ENCODE measurements at regions not wholly inside any gene's neighbourhood (a gene's known extent, or its start where the extent isn't known, plus 50 kb on each side); places are given as distances from the start of the nearest gene placed in this dataset.

GRCh38 chr2:75410702-75411101 lies 150.0 kb downstream of the EVA1A start:
- no peaks in the 10 kb centered on the region for H3K4me1 ChIP-seq (ENCODE audit: control insufficient read depth in 1 of 2, insufficient read depth in 2 of 2, low read length in 2 of 2)
- no peak overlapping the region for H2AFZ ChIP-seq (ENCODE audit: insufficient read depth, low read depth, low read length, poor library complexity, severe bottlenecking)
- no peaks in the 10 kb centered on the region for H4K20me1 ChIP-seq (ENCODE audit: insufficient read depth, low read length)
- Mint-ChIP-seq H3K4me3 (no peak overlapping the region), H3K4me1 (no peaks in the 10 kb centered on the region), H3K9me3 (peaks cover 4 to 12% (median 8%) of the 10 kb centered on the region in 7 donors), H3K36me3 (no peaks in the 10 kb centered on the region), H3K27ac (no peak overlapping the region), H3K27me3 (ENCODE audit: low read depth in 3 of 3) (peaks cover 0 to 15% (median 4%) of the 10 kb centered on the region in 3 donors)
- TF ChIP-seq, protein P1, sequence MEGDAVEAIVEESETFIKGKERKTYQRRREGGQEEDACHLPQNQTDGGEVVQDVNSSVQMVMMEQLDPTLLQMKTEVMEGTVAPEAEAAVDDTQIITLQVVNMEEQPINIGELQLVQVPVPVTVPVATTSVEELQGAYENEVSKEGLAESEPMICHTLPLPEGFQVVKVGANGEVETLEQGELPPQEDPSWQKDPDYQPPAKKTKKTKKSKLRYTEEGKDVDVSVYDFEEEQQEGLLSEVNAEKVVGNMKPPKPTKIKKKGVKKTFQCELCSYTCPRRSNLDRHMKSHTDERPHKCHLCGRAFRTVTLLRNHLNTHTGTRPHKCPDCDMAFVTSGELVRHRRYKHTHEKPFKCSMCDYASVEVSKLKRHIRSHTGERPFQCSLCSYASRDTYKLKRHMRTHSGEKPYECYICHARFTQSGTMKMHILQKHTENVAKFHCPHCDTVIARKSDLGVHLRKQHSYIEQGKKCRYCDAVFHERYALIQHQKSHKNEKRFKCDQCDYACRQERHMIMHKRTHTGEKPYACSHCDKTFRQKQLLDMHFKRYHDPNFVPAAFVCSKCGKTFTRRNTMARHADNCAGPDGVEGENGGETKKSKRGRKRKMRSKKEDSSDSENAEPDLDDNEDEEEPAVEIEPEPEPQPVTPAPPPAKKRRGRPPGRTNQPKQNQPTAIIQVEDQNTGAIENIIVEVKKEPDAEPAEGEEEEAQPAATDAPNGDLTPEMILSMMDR (IDR thresholded peaks at IDR 0.05): no peak
- H3K9me3 ChIP-seq (replicated peaks in 1 of 2; ENCODE audit: control insufficient read depth in 1 of 2, insufficient read depth in 1 of 2, low read length in 2 of 2): peaks cover 4 to 5% of the 10 kb centered on the region in 2 donors
- intact Hi-C loops (cut with micrococcal nuclease): no loop called here
- no peak overlapping the region for H3K27ac ChIP-seq (ENCODE audit: low read depth in 1 of 2, low read length in 2 of 2)
- no peak overlapping the region for H3K9ac ChIP-seq (ENCODE audit: insufficient read depth, low read length, poor library complexity, severe bottlenecking)
- no peak overlapping the region for H3K4me2 ChIP-seq (replicated peaks; ENCODE audit: extremely low read depth, low read length, poor library complexity, severe bottlenecking)
- peaks cover 2 to 7% of the 10 kb centered on the region in 2 donors for H3K27me3 ChIP-seq (ENCODE audit: control insufficient read depth in 2 of 2, insufficient read depth in 2 of 2, low read length in 2 of 2)
- H3K79me2 ChIP-seq (ENCODE audit: insufficient read depth, low read length): no peaks in the 10 kb centered on the region
- H3K36me3 ChIP-seq (replicated peaks in 1 of 2; ENCODE audit: control insufficient read depth in 1 of 2, insufficient read depth in 2 of 2, low read length in 2 of 2): no peaks in the 10 kb centered on the region
- DNase-seq: no peak
- no peak overlapping the region for H3K4me3 ChIP-seq (replicated peaks in 1 of 3; ENCODE audit: low read depth in 2 of 3, low read length in 3 of 3)

GRCh38 chr2:75408771-75409170 lies 152.0 kb downstream of the EVA1A start:
- Histone ChIP-seq H3K9ac (ENCODE audit: insufficient read depth, low read length, poor library complexity, severe bottlenecking) (no peak overlapping the region), H4K20me1 (ENCODE audit: insufficient read depth, low read length) (no peaks in the 10 kb centered on the region), H3K9me3 (replicated peaks in 1 of 2; ENCODE audit: control insufficient read depth in 1 of 2, insufficient read depth in 1 of 2, low read length in 2 of 2) (peaks cover 4 to 5% of the 10 kb centered on the region in 2 donors), H2AFZ (ENCODE audit: insufficient read depth, low read depth, low read length, poor library complexity, severe bottlenecking) (no peak overlapping the region), H3K27me3 (ENCODE audit: control insufficient read depth in 2 of 2, insufficient read depth in 2 of 2, low read length in 2 of 2) (peaks cover 4 to 12% of the 10 kb centered on the region in 2 donors), H3K4me3 (replicated peaks in 1 of 3; ENCODE audit: low read depth in 2 of 3, low read length in 3 of 3) (no peak overlapping the region), H3K4me1 (ENCODE audit: control insufficient read depth in 1 of 2, insufficient read depth in 2 of 2, low read length in 2 of 2) (no peaks in the 10 kb centered on the region), H3K4me2 (replicated peaks; ENCODE audit: extremely low read depth, low read length, poor library complexity, severe bottlenecking) (no peak overlapping the region), H3K79me2 (ENCODE audit: insufficient read depth, low read length) (no peaks in the 10 kb centered on the region), H3K36me3 (replicated peaks in 1 of 2; ENCODE audit: control insufficient read depth in 1 of 2, insufficient read depth in 2 of 2, low read length in 2 of 2) (no peaks in the 10 kb centered on the region), H3K27ac (ENCODE audit: low read depth in 1 of 2, low read length in 2 of 2) (no peak overlapping the region)
- Mint-ChIP-seq H3K9me3 (peaks cover 4 to 12% (median 8%) of the 10 kb centered on the region in 7 donors), H3K4me1 (no peaks in the 10 kb centered on the region), H3K4me3 (peak overlapping the region in 1 of 2 donors; percentile 41), H3K27ac (no peak overlapping the region), H3K27me3 (ENCODE audit: low read depth in 3 of 3) (peaks cover 0 to 19% (median 4%) of the 10 kb centered on the region in 3 donors), H3K36me3 (no peaks in the 10 kb centered on the region)
- no peak for DNase-seq
- intact Hi-C loops (cut with micrococcal nuclease): loop anchor here (5.0 to 10.0 kb wide), 2 partner anchors 486 to 724 kb away; no protein-coding TSS in a partner anchor
- TF ChIP-seq, protein P1 (IDR thresholded peaks at IDR 0.05): no peak
